Endodermal cell (in vitro differentiated cells): ENCODE measurements at regions not wholly inside any gene's neighbourhood (a gene's known extent, or its start where the extent isn't known, plus 50 kb on each side); places are given as distances from the start of the nearest gene placed in this dataset.
"Not testable (repeated sequence)": the region's sequence is repeated elsewhere in the genome, so short reads cannot be mapped to it uniquely, and the experiment has no call there.

Experiments used
- DNase-seq: peaks from one replicate; pipeline ENCODE4 v3.0.0-alpha.2; 2017
- H3K27ac ChIP-seq: 2 replicates; pipeline ENCODE4 v1.5.1; 2013; ENCODE audit warnings: mild to moderate bottlenecking, low read depth, low read length, moderate library complexity
- H3K27me3 ChIP-seq: 2 replicates; pipeline ENCODE4 v1.6.1; 2013; ENCODE audit warnings: mild to moderate bottlenecking, low read length, moderate library complexity; ENCODE audit not compliant: insufficient read depth, control insufficient read depth, poor library complexity, severe bottlenecking
- H3K36me3 ChIP-seq: 2 replicates; pipeline ENCODE4 v1.7.0; 2013; ENCODE audit warnings: mild to moderate bottlenecking, low read length, moderate library complexity; ENCODE audit not compliant: control insufficient read depth, insufficient read depth
- H3K4me1 ChIP-seq: one replicate; pipeline ENCODE4 v1.7.0; 2013; ENCODE audit warnings: low read length; ENCODE audit not compliant: control insufficient read depth, insufficient read depth
- H3K4me3 ChIP-seq: 2 replicates; pipeline ENCODE4 v1.5.1; 2013; ENCODE audit warnings: mild to moderate bottlenecking, low read length, moderate library complexity
- H3K9ac ChIP-seq: 2 replicates; pipeline ENCODE4 v1.6.1; 2013; ENCODE audit warnings: mild to moderate bottlenecking, low read length, moderate library complexity; ENCODE audit not compliant: poor library complexity, severe bottlenecking; ENCODE audit errors: extremely low read depth
- H3K9me3 ChIP-seq: 2 replicates; pipeline ENCODE4 v1.6.1; 2013; ENCODE audit warnings: mild to moderate bottlenecking, low read length, moderate library complexity; ENCODE audit not compliant: control insufficient read depth
- H3K27ac Mint-ChIP-seq: 2 replicates; pipeline ENCODE4 v1.8.0; 2020; ENCODE audit warnings: mixed read lengths
- H3K27me3 Mint-ChIP-seq: 2 replicates; pipeline ENCODE4 v1.8.0; 2021; ENCODE audit warnings: mild to moderate bottlenecking, mixed read lengths; ENCODE audit not compliant: insufficient read depth
- H3K36me3 Mint-ChIP-seq: 2 replicates; pipeline ENCODE4 v1.8.0; 2020; ENCODE audit warnings: low read depth, mixed read lengths
- H3K4me1 Mint-ChIP-seq: 2 replicates; pipeline ENCODE4 v1.8.0; 2020; ENCODE audit warnings: mixed read lengths
- H3K4me3 Mint-ChIP-seq: 2 replicates; pipeline ENCODE4 v1.8.0; 2020; ENCODE audit warnings: mild to moderate bottlenecking, moderate library complexity, mixed read lengths
- H3K9me3 Mint-ChIP-seq: 2 replicates; pipeline ENCODE4 v1.8.0; 2020; ENCODE audit warnings: mild to moderate bottlenecking, mixed read lengths
- CTCF ChIP-seq: fragments of 200-600 bp; sonication (generic); conservative IDR thresholded peaks from 2 replicates; pipeline ENCODE4 v1.5.0; 2021; ENCODE audit warnings: antibody characterized with exemption, mild to moderate bottlenecking
- WGBS, 2 experiments: methylation state at CpG; one replicate each; pipeline versions ENCODE4 v1.1.5 to v1.1.7; 2013; ENCODE audit warnings: missing lambda C conversion rate in 2 of 2, mixed read lengths in 1 of 2; ENCODE audit not compliant: insufficient coverage in 1 of 2, insufficient read length in 1 of 2; 5-methylcytosine and 5-hydroxymethylcytosine counted together

- not testable (repeated sequence) for H3K36me3 ChIP-seq, H3K4me1 Mint-ChIP-seq, H3K9ac ChIP-seq, H3K4me3 ChIP-seq, H3K9me3 ChIP-seq, H3K27me3 ChIP-seq, H3K9me3 Mint-ChIP-seq, H3K27ac Mint-ChIP-seq, H3K36me3 Mint-ChIP-seq, H3K4me1 ChIP-seq, H3K27ac ChIP-seq
- Mint-ChIP-seq H3K4me3 (peak overlapping the region; percentile 57), H3K27me3 (peaks cover 36% of the 10 kb centered on the region)
- peak; percentile 83 for DNase-seq
- peak; percentile 78 for TF ChIP-seq CTCF
- WGBS, 2 experiments, result 69 to 81% methylated on average over 16 to 58 of the region's 58 CpGs
These were observed 161.5 kb downstream of the NR2F2 start for GRCh38 chr15:96491700-96492644.

- no peak overlapping the region for H3K27ac Mint-ChIP-seq
- peaks cover 2% of the 10 kb centered on the region for H3K36me3 Mint-ChIP-seq
- H3K27me3 Mint-ChIP-seq, result peaks cover 23% of the 10 kb centered on the region
- H3K36me3 ChIP-seq, result no peaks in the 10 kb centered on the region
- 91 to 96% methylated on average over 5 to 7 of the region's 7 CpGs for WGBS, 2 experiments
- no peak overlapping the region for H3K4me3 ChIP-seq
- H3K4me3 Mint-ChIP-seq, result no peak overlapping the region
- no peak for DNase-seq
- H3K9ac ChIP-seq, result no peak overlapping the region
- peaks cover 6% of the 10 kb centered on the region for H3K4me1 Mint-ChIP-seq
- no peaks in the 10 kb centered on the region for H3K27me3 ChIP-seq
- H3K9me3 ChIP-seq, result no peaks in the 10 kb centered on the region
- H3K27ac ChIP-seq, result no peak overlapping the region
- TF ChIP-seq CTCF, result no peak
- no peaks in the 10 kb centered on the region for H3K4me1 ChIP-seq
- H3K9me3 Mint-ChIP-seq, result peaks cover 2% of the 10 kb centered on the region
These were observed 164.0 kb downstream of the NR2F2 start for GRCh38 chr15:96494505-96494904.

DNA sequence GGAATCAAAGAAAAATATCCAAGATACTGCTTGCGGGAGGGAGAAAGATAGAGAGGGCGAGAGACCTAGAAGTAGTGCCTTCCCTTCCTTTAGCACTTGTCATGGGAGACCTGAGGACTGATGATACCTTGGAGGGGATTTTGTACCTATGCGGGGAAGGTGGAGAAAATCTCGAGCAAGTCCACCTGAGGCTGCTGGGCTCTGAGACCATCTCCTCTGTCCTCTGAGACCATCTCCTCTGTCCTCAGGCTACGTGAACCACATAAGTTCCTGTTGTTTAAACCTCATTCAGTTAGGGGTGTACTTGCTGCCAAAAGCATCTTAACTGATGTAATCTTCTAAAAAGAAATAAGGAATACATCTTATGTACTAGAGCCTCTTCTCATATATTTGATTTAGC, 164.9 kb downstream of the NR2F2 start:
- H3K9ac ChIP-seq, result no peak overlapping the region
- Mint-ChIP-seq H3K27ac (no peak overlapping the region), H3K9me3 (peaks cover 2% of the 10 kb centered on the region), H3K27me3 (peaks cover 22% of the 10 kb centered on the region), H3K4me3 (no peak overlapping the region), H3K36me3 (peaks cover 2% of the 10 kb centered on the region), H3K4me1 (peaks cover 6% of the 10 kb centered on the region)
- DNase-seq, result no peak
- H3K27me3 ChIP-seq, result no peaks in the 10 kb centered on the region
- no peak overlapping the region for H3K27ac ChIP-seq
- H3K36me3 ChIP-seq, result no peaks in the 10 kb centered on the region
- 94 to 95% methylated on average over 4 to 5 of the region's 5 CpGs for WGBS, 2 experiments
- no peaks in the 10 kb centered on the region for H3K4me1 ChIP-seq
- no peak for TF ChIP-seq CTCF
- no peaks in the 10 kb centered on the region for H3K9me3 ChIP-seq
- H3K4me3 ChIP-seq, result no peak overlapping the region
